Left ventricle myocardium inferior (tissue), 1 donor: ENCODE measurements at regions not wholly inside any gene's neighbourhood (a gene's known extent, or its start where the extent isn't known, plus 50 kb on each side); places are given as distances from the start of the nearest gene placed in this dataset.

Experiments used
- DNase-seq: peaks from one replicate; pipeline ENCODE4 v3.0.0-alpha.2; 2020
- H3K27ac ChIP-seq: fragments of 200-600 bp; replicated peaks from 2 replicates; pipeline ENCODE4 v1.8.0; 2021
- H3K27me3 ChIP-seq: fragments of 200-600 bp; 2 replicates; pipeline ENCODE4 v1.8.0; 2021; ENCODE audit warnings: low read depth
- H3K36me3 ChIP-seq: fragments of 200-600 bp; 2 replicates; pipeline ENCODE4 v1.8.0; 2021
- H3K4me1 ChIP-seq: fragments of 200-600 bp; 2 replicates; pipeline ENCODE4 v1.8.0; 2021
- H3K4me3 ChIP-seq: fragments of 200-600 bp; 2 replicates; pipeline ENCODE4 v1.8.0; 2021; ENCODE audit warnings: mild to moderate bottlenecking, moderate library complexity
- H3K9me3 ChIP-seq: fragments of 200-600 bp; replicated peaks from 2 replicates; pipeline ENCODE4 v1.8.0; 2021
- CTCF ChIP-seq: fragments of 200-600 bp; IDR thresholded peaks from 2 replicates; pipeline ENCODE4 v1.8.0; 2021; ENCODE audit warnings: antibody characterized with exemption, mild to moderate bottlenecking, borderline replicate concordance
- intact Hi-C: fragments of 100-400 bp; cut with micrococcal nuclease; formaldehyde crosslinking; loops from one replicate; pipeline ENCODE4 v1.11.0; 2022
- donor health status: DM: no; HTN: yes; CAD: no; lungs with severe emphysema.

- no peak for TF ChIP-seq CTCF
- no peak for DNase-seq
- Histone ChIP-seq H3K27me3 (peaks cover 9% of the 10 kb centered on the region), H3K36me3 (no peaks in the 10 kb centered on the region), H3K27ac (no peak overlapping the region), H3K9me3 (no peaks in the 10 kb centered on the region), H3K4me1 (no peaks in the 10 kb centered on the region), H3K4me3 (no peak overlapping the region)
- intact Hi-C loops: no loop called here
Observed at GRCh38 chr14:97916669-97917568, 1119.7 kb downstream of the VRK1 start.

- Histone ChIP-seq H3K9me3 (no peaks in the 10 kb centered on the region), H3K27me3 (peaks cover 9% of the 10 kb centered on the region), H3K27ac (no peak overlapping the region), H3K4me3 (no peak overlapping the region), H3K36me3 (no peaks in the 10 kb centered on the region), H3K4me1 (no peaks in the 10 kb centered on the region)
- TF ChIP-seq CTCF: no peak
- intact Hi-C loops: no loop called here
- DNase-seq: no peak
Observed at GRCh38 chr14:97920201-97920600, 1123.0 kb downstream of the VRK1 start.

- Histone ChIP-seq H3K36me3 (no peaks in the 10 kb centered on the region), H3K27ac (no peak overlapping the region), H3K4me1 (no peaks in the 10 kb centered on the region), H3K27me3 (peaks cover 9% of the 10 kb centered on the region), H3K9me3 (no peaks in the 10 kb centered on the region), H3K4me3 (no peak overlapping the region)
- intact Hi-C loops: no loop called here
- no peak for TF ChIP-seq CTCF
- DNase-seq: no peak
Observed at GRCh38 chr14:97921296-97921695, 1124.1 kb downstream of the VRK1 start.

- H3K27me3 ChIP-seq: peaks cover 11% of the 10 kb centered on the region
- H3K4me1 ChIP-seq: no peaks in the 10 kb centered on the region
- no peak for TF ChIP-seq CTCF
- no peak overlapping the region for H3K4me3 ChIP-seq
- intact Hi-C loops: no loop called here
- no peak overlapping the region for H3K27ac ChIP-seq
- DNase-seq: no peak
- H3K9me3 ChIP-seq: no peaks in the 10 kb centered on the region
- no peaks in the 10 kb centered on the region for H3K36me3 ChIP-seq
Observed at GRCh38 chr14:97924922-97925613, 1127.9 kb downstream of the VRK1 start.

GRCh38 chr14:97930166-97930565 lies 1133.0 kb downstream of the VRK1 start:
- intact Hi-C loops: no loop called here
- Histone ChIP-seq H3K27ac (no peak overlapping the region), H3K27me3 (peaks cover 7% of the 10 kb centered on the region), H3K4me3 (no peak overlapping the region), H3K36me3 (no peaks in the 10 kb centered on the region), H3K4me1 (no peaks in the 10 kb centered on the region), H3K9me3 (no peaks in the 10 kb centered on the region)
- no peak for DNase-seq
- TF ChIP-seq CTCF: no peak
